ENCODE measurements at regions not wholly inside any gene's neighbourhood (a gene's known extent, or its start where the extent isn't known, plus 50 kb on each side); places are given as distances from the start of the nearest gene placed in this dataset.

DNA sequence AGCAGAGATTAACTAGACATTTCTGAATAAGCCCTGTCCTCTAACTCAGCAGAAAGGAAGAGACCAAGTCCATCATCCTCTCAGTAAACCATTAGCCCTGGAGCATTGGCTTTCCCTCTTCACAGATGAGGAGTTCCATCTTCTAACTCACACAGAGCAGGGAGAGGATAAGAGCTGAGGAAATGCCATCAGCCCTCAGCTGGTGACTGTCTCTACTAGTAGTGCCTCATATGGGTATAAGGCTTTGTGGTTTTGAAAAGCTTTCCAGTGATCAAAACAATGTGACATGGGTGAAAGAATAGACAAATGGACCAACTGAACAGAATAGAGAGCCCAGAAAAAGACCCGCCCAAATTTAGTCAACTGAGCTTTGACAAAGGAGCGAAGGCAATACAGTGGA, 197.2 kb upstream of the NUDT4 start:
- DNase-seq: no peak

DNA sequence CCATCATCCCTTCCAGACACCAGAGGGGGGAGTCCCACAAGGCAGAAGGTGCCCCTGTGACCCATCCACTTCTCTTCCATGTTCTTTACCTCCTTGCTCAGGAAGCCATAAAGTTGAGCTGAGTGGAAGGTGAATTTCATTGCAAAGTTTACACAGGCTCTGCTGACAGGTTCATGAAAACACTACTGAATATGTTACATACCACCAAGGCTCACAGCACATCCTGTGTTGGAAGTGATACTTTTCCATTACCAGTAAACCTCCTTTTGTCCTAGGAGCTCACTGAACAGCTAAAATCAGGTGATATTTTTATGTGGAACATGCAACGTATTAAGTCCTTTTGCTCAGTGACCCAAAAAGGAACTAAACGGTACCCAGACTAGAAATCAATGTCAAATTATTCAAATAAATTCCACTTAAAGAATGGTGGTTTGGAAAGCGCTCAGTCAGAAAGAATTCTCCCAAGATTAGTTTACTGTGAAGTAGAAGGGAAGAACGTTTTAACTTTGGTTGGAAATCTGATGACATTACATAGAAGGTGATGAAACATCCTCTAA, 196.2 kb upstream of the NUDT4 start:
- DNase-seq: no peak

DNA sequence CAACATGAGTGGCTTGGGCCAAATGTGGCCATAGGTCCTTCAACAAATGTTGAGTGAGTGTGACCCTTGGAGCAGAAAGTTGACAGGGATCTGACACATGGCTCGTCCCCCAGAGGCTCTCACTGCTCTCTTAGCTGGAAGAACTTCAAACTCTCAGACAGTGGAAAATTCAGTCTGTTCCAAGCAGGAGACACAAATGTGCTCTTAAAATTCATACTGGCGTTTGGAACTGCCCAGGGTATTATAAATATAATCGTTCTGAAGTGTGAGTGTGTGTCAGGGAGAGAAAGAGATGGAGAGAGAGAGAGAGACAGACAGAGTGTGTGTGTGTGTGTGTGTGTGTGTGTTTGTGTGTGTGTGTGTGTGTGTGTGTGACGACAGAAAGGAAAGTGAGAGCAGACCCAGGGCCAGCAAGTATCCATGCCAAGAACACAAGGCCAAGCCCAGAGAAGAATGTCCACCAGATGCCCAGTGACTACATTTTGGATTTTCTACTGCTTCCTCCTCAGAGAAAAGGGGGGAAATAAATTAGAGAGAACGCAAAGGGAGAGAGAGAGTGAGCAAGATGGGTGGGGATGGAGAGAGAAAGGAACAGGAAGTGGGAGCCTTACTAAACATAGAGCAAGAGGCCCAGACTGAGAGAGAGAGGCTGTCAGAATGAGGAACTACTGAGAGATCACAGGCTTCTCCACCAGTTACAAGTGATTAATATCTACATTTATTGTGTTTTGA, 193.6 kb upstream of the NUDT4 start:
- no peak for DNase-seq

DNA sequence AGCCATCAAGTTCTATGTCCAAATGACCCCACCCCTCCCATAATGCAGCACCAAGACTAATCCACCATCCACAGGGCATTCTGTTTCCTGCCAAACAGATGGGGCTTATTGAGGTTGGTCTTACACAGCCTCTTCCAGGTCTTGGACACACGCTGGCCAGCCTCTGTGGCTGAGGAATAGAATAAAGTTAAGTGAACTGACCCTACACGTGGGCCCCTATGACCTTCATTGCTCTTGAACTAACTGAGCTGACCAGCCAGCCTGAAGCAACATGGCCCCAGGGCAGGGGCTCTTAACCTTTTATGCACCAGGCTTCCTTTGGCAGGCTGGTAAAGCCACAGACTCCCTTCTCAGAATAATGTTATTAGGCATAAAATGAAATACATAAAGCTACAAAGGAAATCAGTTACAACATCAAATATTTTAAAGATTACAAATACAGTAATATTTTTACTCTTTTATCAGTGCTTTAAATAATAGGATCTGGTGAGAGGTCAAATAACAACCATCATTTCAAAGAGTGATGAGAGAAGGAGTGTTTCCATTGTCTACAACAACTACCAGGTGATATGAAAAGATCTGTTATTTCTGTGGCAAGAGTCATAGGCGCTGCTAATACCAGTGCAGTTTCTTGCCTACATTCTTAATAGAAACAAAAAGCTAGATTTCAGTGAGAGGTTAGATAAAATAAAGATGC, 192.9 kb upstream of the NUDT4 start:
- no peak for DNase-seq

DNA sequence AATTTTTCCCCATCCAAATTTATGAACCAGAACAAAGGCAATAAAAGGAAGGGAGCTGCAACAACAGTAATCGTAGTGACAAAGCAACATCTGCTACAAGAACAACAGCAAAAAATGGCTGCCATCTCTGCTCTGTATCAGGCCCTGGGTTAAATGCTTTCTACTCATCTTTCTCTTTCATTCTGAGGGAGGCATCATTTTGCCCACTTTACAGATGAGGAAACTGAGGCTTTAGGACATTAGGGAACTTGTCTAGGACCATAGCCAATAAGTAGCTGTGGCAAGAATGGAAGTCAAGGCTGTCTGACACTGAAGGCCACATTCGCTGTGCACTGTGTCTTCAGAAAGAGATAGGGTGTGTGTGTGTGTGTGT, 192.4 kb upstream of the NUDT4 start:
- no peak for DNase-seq

DNA sequence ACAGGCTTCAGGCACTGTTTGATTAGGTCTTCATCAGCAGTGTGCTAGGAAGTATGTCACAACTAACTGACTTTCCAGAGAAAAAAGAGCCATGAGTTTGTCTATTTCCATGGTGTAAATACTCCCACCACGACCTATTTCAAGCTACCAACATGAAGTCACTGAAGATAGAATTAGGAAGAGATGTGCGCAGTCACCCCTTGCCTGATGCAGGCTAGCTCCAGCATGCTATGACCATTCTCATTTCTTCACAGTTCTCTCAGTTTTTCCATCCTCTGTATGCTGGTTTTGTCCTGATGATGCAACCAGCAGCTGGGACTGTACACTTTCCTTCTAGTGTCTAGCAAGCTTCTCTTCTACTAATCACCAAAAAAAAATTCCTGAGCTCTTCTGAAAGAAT, 191.6 kb upstream of the NUDT4 start:
- DNase-seq: no peak

DNA sequence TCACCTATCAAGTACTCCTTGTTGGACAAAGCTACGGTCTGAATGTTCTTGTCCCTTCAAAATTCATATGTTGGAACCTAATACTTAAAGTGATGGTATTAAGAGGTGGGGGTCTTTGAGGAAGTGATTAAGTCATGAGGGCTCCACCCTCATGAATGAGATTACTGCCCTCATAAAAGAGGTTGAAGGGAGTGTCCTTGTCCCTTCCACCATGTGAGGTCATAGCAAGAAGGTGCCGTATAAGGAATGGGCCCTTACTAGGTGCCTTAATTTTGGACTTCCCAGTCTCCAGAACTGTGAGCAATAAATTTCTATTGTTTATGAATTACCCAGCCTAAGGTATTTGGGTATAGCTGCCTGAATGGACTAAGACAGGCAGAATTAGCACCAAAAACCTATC, 191.1 kb upstream of the NUDT4 start:
- no peak for DNase-seq

DNA sequence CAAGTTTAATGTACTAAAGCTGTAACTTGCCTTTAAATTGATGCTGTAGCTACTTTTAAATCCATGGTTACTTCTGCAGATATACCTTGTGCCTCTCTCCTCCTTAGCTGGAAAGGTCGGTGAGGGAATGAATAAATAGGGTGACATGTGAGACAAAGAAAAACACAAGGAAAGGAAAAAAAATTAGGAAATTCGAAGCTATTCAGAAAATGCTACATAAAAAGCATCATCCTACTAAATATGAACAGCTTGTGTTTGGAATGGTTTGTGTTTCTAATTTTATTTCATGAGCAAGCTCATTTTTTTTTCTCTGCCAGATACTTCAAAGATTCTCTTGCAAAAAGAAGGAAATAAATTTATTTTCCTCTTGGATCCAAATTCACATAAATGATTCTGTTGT, 186.3 kb upstream of the NUDT4 start:
- no peak for DNase-seq

DNA sequence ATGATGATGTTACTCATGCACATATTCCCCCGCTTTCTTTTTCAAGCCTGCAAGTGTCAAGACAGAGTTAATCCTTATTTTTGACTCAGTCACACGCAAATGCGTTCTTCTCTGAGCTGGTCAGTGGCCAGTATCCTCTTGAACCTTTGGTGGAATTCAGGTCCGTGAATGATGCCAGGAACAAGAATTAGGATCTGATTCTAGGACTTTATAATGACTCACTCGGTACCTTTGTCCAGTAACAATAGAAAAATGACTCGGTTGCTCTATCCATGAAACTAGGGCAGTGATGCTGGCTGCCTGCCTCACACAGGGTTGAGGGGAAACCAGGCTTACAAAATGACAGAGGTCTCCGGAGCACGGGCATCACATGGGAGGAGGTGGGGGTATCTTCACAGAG, 185.8 kb upstream of the NUDT4 start:
- DNase-seq: no peak

DNA sequence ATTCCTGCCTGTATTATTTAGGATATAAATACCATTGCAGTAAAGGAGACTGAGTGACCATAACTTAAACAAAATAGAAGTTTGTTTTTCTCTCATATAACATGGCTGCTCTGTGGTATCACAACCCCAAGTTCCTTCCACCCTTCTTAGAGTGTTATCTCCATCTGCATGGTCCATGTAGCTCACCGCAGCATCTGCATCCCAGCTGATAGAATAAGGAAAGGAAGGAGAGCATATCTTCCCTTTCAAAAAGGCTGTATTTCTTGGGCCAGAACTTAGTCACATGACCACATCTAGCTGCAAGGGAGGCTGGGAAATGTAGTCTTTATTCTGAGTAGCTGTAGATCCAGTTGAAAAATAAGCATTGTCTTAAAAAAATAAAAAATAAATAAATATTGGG, 184.8 kb upstream of the NUDT4 start:
- DNase-seq: no peak

DNA sequence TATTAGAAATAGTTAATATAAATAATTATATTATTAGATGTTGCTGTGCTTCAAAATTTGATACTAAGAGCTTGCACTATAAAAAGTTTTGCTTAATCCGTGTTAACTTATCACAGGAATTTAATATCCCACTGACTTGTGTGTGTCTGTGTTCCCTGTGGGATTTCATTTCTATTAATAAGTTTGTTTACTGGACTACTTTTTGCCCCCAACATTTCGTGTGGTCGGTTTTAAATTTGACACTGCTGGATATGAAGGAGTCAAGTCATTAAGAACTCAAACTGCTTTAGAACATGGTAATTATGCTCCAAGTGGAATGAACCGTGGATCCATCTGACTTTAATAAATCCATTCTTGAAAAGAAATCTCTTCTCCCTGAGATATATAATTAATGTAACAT, 182.2 kb upstream of the NUDT4 start:
- no peak for DNase-seq

DNA sequence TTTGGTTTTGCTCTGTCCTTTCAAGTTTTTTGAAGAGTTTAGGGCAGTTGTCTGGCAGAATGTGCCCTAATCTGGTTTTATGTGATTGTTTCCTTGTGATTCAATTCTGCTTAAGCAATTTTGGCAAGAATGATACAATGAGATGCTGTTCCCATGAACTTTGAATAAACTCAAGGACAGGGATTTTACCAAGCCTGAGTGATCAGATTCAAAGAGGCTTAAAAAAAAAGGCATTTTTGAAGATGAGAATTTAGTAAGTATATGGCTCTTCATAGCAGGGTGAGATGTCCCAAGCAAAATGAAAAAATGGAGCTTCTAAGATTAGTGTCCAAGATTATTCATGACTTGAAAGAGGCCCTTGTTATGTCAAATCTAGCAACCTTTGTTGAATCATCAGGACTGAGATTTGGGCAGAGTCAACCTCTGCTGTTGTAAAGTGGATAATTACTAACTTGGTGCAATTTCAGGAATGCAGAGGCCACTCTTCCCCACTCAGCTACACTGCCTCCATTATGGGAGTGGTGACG, 180.6 kb upstream of the NUDT4 start:
- no peak for DNase-seq

DNA sequence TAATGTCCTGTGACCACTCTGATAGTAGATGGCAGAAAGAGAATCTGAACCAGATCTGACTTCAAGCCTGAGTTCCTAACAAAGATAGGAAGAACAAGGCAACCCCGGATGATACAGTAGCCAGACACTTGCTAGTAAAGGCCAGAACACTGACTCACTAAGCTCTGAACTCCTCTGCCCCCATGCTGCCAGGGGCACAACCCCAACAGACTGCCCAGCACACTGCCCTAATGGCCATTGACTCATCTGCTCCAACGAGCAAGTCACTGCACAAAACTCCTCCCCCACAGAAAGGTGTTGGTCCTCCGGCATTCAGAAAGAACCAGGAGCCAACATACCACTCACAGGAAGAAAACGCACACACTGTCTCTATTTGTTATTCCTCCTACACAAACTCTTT, 179.6 kb upstream of the NUDT4 start:
- DNase-seq: no peak

DNA sequence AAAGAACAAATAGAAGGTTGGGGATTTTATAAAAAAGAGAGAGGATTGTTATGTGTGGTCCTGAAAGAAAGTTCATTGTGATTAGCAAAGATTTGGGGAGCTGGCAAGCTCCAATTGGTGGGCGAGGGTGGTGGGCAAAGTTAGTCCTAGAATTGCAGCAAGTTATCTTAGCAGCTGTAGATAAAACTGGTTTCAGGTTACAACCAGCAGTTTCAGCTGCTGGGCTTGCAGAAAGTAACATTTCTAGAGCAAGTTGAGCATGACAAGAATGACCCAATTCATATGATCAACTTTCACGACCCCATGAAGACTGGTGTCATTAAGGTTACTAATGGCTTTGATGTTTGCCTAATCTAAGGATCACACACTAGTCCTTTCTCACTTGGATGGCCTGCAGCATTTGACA, 177.9 kb upstream of the NUDT4 start:
- no peak for DNase-seq

DNA sequence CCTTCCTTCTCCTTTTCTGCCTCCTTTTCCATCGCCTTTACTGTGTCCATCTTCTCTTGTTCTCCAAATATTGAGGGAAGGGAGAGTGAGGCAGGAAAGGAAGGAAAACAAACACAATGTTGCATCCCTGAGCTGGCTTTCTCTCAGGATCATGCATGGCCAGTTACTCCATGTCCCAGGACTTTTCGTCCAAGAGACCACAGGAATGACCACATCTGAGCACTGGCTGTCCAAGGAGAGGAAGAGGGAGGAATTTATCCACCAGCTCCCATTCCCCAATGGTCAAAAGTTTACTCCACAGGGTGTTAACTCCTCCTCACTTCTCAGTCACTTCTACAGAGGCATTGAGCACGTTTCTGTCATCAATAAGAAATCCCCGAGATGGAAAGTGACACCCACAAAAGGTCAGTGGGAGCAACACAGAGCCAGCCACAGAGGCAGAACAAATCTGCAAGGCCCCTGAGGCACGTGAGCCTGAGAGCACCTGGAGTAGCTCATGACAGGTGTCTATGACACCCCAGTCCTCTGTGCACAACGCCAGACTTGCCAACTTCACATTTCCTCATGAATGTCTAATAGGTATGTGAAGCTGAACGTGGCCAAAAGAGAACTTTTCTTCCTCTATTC, 177.3 kb upstream of the NUDT4 start:
- DNase-seq: no peak

DNA sequence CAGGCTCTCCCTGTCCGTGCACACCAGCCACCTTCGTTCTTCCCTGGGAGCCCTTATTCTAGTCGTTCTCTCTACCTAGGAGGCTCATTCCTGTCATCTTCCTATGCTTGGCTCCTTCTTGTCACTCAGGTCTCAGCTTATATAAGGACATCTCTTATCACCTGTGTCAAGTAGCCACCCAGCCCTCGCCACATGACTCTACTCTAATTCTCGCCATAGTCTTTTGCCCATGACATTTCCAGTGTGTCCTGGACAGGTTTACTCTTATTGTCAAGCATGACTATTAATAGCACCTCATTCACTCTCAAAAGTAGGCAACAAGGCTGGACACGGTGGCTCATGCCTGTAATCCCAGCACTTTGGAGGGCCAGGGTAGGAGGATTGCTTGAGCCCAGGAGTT, 175.7 kb upstream of the NUDT4 start:
- no peak for DNase-seq

DNA sequence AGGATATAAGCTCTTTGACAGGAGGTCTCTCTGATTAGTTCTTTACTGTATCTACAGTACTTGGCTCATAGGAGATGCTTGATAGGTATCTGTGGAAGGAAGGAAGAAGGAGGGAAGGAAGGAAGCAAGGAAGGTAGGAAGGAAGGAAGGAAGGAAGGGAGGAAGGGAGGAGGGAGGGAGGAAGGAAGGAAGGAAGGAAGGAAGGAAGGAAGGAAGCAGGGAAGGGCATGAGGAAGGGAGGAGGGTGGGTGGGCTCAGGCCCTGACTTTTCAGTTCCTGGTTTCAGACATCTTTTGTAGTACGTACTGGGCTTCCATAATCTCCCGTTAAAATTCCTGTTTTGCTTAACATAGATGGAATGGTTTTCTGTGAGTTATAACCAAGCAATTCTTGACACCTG, 175.0 kb upstream of the NUDT4 start:
- no peak for DNase-seq

DNA sequence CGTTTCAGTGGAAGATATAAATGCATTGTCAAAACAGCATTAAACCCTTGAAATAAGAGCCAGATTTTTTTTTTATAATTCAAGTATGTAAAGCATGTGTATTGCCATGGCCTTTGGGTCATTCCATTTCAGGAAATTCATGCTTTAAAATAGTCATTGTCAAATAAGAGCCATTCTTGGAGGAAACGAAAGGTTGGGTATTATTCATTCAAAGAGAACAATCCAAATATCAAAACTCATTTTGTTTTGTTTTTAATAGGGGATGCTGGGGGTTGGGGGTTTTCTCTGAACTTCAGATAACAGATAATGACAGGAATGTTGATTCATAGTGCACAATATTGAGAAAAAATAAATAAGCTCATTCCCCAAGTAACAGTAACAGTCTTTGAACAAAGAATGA, 174.4 kb upstream of the NUDT4 start:
- no peak for DNase-seq

DNA sequence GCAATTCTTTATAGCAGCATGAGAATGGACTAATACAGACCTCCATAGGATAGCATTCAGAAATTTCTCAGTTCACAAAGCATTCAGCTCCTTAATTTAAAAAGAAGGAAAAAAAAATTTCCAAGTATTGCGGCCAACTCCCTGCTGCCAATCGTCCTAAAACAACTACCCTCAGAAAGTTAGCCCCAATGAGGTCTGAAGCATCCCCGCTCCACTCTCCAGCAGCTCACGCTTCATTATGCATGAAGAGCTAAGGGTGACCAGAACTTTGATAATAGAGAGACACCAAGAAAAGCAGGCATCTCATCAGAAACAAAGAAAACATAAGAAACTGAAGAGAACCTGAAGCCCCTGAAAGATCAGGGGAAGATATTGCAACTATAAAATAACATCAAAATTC, 172.8 kb upstream of the NUDT4 start:
- no peak for DNase-seq

DNA sequence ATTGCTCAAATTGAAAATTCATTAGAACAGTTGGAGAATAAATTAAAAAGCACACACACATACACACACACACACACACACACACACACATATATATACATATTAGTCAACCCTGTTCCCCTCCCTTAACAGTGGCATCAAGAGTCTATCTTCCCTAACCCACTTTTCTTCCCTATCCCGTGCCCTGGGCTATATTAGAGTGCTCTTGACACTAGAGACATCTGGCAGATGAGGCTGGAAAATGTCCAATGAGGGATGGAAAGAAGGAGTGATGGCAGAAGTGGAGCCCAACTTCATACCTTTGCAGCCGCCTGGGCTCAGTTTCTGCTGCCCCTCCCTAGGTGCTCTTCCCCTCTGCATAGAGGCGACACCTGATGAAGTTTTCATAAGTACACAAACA, 172.4 kb upstream of the NUDT4 start:
- DNase-seq: no peak

DNA sequence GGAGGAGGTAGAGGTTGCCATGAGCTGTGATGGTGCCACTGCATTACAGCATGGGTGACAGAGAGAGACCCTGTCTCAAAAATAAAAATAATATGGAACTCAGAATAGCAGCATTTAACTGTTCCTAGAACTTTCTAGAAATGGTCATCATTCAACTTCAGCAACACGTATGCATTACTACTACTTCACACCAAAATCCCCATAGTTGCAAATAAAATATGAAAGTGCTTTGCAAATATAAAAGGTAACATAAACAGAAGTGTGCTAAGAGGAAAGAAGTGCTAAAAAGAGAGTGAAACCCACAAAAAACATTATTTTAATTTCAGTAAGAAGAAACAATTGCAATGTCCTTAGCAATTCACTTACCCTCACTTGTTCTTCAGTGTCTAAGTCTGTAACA, 169.7 kb upstream of the NUDT4 start:
- no peak for DNase-seq

DNA sequence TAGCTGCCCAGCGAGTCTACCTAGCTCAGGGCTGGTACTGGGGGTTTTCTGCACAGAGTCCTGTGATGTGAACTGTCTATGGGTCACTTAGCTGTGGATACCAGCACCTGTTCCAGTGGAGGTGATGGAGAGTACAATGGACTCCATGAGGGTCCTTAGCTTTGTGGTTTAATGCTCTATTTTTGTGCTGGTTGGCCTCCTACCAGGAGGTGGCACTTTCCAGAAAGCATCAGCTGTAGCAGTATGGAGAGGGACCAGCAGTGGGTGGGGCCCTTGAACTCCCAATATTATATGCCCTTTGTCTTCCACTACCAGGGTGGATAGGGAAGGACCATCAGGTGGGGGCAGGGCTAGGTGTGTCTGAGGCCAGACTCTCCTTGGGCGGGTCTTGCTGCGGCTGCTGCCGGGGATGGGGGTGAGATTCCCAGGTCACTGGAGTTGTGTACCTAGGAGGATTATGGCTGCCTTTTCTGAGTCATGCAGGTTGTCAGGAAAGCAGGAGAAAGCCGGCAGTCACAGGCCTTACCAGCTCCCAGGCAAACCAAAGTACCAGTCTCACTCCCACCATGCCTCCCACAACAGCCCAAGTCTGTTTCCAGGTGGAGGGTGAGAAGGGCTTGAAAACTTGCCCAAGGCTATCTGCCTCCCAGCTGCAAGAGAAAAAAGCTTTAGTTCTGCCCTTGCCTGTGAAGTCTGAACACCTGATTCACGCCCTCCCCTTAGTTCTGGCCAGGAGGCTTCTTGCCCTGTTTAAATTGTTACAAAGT, 163.0 kb upstream of the NUDT4 start:
- DNase-seq: no peak

DNA sequence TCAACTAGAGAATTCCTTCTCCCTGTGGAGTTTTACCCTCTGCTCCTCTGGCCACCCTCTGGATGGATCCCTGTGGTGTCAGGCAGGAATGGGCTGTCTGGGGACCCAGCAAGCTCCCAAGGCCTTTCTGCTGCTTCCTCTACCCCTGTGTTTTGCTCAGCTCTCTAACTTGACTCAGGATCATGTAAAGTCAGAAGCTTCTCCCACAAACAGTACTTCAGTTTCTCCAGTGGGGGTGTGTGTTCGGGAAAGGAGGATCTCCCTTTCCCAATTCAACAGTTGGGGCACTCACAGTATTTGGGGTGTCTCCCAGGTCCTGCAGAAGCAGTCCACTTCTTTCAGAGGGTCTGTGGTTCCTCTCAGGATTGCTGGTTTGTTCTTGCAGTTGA, 162.4 kb upstream of the NUDT4 start:
- DNase-seq: no peak

All from activated CD4-positive, alpha-beta T cell treated with anti-CD3 and anti-CD28 coated beads, Interleukin-2, amount 50 U/mL, for 1 hour (primary cell).